ENCODE measurements at regions not wholly inside any gene's neighbourhood (a gene's known extent, or its start where the extent isn't known, plus 50 kb on each side); places are given as distances from the start of the nearest gene placed in this dataset.
A peak's percentile ranks its signal among the peaks of the same experiment; 100 is the strongest.

DNA sequence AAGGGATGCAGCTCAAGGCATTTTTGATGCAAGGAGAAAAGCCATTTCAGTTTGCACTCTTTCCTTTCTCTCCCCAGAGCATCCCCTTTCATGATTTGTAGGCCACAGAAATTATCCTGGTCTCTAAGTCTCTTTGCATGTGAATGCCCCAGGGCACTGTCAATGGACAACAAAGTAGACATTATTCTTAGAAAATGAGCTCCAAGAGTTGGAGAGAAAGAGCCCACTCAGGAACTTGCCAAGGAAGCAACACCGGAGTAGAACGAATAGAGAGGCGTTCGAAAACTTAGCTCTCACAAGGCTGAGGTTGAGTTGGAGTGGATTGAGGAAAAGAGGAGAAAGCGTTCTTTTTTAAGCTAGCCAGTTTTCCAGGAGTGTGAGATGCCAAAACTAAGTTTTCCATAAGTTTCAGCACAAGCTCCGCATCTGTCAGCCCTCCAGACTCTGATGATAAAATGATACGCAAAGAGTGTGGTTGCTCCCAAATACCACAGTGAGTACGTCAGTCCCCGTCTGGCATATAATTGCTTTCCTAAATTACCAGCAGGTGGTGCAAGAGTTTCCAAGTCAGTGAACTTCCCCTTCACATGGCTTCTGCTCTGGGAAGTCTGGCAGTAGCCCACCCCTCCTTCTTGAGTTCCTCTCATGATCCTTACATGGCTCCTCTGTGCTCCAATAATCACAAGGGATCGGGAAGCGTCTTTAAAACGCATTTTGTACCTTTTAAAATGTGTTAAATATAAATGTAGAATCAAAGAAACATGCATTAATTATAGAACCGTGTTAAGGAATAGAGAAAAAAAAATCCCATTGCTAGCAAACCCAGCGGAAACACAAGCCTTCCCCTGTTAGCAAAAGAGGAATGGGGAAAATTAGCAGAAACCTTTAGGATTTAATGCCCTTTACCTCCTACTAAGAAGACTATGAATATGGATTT lies 1060.6 kb upstream of the FANCL start:
- no peaks in the 10 kb centered on the region for H3K9me3 ChIP-seq
- peak in 3 of 5 donors; percentile 10 to 18 (median 17) for DNase-seq
- intact Hi-C loops (cut with DNase I) = no loop called here
- no peak overlapping the region for H3K4me3 ChIP-seq
- no peak overlapping the region for H3K27ac ChIP-seq
- H3K36me3 ChIP-seq = no peaks in the 10 kb centered on the region
- 31 to 32% (median 31%) methylated on average over 14 of the region's 14 CpGs for WGBS, 3 donors
- TF ChIP-seq POLR2A (IDR thresholded peaks at IDR 0.05) (no peak), EP300 (IDR thresholded peaks at IDR 0.05) (no peak)
- TF ChIP-seq, protein P1, sequence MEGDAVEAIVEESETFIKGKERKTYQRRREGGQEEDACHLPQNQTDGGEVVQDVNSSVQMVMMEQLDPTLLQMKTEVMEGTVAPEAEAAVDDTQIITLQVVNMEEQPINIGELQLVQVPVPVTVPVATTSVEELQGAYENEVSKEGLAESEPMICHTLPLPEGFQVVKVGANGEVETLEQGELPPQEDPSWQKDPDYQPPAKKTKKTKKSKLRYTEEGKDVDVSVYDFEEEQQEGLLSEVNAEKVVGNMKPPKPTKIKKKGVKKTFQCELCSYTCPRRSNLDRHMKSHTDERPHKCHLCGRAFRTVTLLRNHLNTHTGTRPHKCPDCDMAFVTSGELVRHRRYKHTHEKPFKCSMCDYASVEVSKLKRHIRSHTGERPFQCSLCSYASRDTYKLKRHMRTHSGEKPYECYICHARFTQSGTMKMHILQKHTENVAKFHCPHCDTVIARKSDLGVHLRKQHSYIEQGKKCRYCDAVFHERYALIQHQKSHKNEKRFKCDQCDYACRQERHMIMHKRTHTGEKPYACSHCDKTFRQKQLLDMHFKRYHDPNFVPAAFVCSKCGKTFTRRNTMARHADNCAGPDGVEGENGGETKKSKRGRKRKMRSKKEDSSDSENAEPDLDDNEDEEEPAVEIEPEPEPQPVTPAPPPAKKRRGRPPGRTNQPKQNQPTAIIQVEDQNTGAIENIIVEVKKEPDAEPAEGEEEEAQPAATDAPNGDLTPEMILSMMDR (IDR thresholded peaks at IDR 0.05) = no peak
- no peaks in the 10 kb centered on the region for H3K27me3 ChIP-seq
- H3K4me1 ChIP-seq (ENCODE audit: insufficient read depth) = no peaks in the 10 kb centered on the region

GRCh38 chr2:59297816-59298215 lies 1056.7 kb upstream of the FANCL start:
- TF ChIP-seq POLR2A (IDR thresholded peaks at IDR 0.05) = no peak
- Histone ChIP-seq H3K9me3 (no peaks in the 10 kb centered on the region), H3K27ac (no peak overlapping the region), H3K4me1 (ENCODE audit: insufficient read depth) (no peaks in the 10 kb centered on the region), H3K4me3 (no peak overlapping the region), H3K36me3 (no peaks in the 10 kb centered on the region), H3K27me3 (no peaks in the 10 kb centered on the region)
- intact Hi-C loops (cut with DNase I) = no loop called here
- no peak for DNase-seq
- 82 to 90% (median 89%) methylated on average over 2 of the region's 2 CpGs for WGBS, 3 donors

GRCh38 chr2:59296279-59296678 lies 1055.2 kb upstream of the FANCL start:
- no peak overlapping the region for H3K27ac ChIP-seq
- no peak for DNase-seq
- no peaks in the 10 kb centered on the region for H3K36me3 ChIP-seq
- no peaks in the 10 kb centered on the region for H3K9me3 ChIP-seq
- no peak overlapping the region for H3K4me3 ChIP-seq
- H3K27me3 ChIP-seq = no peaks in the 10 kb centered on the region
- H3K4me1 ChIP-seq (ENCODE audit: insufficient read depth) = no peaks in the 10 kb centered on the region
- intact Hi-C loops (cut with DNase I) = no loop called here
- WGBS, 3 donors = 67 to 78% (median 72%) methylated on average over 2 of the region's 2 CpGs
- TF ChIP-seq POLR2A (IDR thresholded peaks at IDR 0.05) = no peak
- TF ChIP-seq EP300 (IDR thresholded peaks at IDR 0.05) = no peak
- TF ChIP-seq, protein P1 (IDR thresholded peaks at IDR 0.05) = no peak

DNA sequence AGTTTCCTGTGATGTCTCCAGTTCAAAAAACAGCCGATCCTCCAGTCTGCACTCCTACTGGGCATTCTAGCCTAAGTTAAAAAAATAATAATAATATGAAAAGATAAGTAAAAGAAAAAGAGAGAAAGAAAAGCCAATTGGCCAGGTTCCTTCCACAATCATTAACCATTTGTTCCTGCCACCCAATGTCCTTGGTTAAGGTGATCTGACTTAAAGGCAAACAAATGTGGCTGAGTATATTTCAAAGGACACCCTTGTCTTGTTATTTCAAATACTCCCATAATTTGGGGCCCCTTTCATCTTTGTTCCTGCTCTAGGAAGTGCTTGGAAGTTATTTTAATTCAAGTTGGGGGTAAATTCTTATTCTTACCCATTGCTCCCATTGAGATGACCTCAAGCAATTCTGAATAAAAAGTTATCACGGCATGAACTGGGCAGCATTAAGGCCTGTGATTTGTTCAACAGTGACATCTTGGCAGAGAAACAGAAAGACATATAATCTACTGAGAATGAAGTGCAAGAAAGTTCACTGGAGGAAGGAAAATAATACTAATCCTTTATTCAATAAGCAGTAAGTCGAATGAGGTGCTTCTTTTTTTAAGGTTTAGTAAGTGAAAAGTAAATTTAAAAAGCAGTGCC lies 1054.5 kb upstream of the FANCL start:
- H3K4me1 ChIP-seq (ENCODE audit: insufficient read depth) = no peaks in the 10 kb centered on the region
- H3K27me3 ChIP-seq = no peaks in the 10 kb centered on the region
- no peaks in the 10 kb centered on the region for H3K36me3 ChIP-seq
- 21 to 24% (median 23%) methylated on average over 3 of the region's 3 CpGs for WGBS, 3 donors
- intact Hi-C loops (cut with DNase I) = no loop called here
- no peak for DNase-seq
- H3K4me3 ChIP-seq = no peak overlapping the region
- H3K27ac ChIP-seq = no peak overlapping the region
- H3K9me3 ChIP-seq = no peaks in the 10 kb centered on the region
- TF ChIP-seq, protein P1 (IDR thresholded peaks at IDR 0.05) = no peak
- no peak for TF ChIP-seq EP300 (IDR thresholded peaks at IDR 0.05)
- TF ChIP-seq POLR2A (IDR thresholded peaks at IDR 0.05) = no peak

GRCh38 chr2:59288771-59289170 lies 1047.6 kb upstream of the FANCL start:
- intact Hi-C loops (cut with DNase I) = no loop called here
- TF ChIP-seq EP300 (IDR thresholded peaks at IDR 0.05) = no peak
- TF ChIP-seq, protein P1 (IDR thresholded peaks at IDR 0.05) = no peak
- TF ChIP-seq POLR2A (IDR thresholded peaks at IDR 0.05) = no peak

More at GRCh38 chr2:59288771-59289170, 1047.6 kb upstream of the FANCL start:
- DNase-seq = no peak
- no peak overlapping the region for H3K4me3 ChIP-seq
- no peak overlapping the region for H3K27ac ChIP-seq
- 80 to 84% (median 82%) methylated on average over 2 of the region's 2 CpGs for WGBS, 3 donors
- no peaks in the 10 kb centered on the region for H3K4me1 ChIP-seq (ENCODE audit: insufficient read depth)
- no peaks in the 10 kb centered on the region for H3K9me3 ChIP-seq
- no peaks in the 10 kb centered on the region for H3K36me3 ChIP-seq
- no peaks in the 10 kb centered on the region for H3K27me3 ChIP-seq
